ENCODE measurements at regions not wholly inside any gene's neighbourhood (a gene's known extent, or its start where the extent isn't known, plus 50 kb on each side); places are given as distances from the start of the nearest gene placed in this dataset.

DNA sequence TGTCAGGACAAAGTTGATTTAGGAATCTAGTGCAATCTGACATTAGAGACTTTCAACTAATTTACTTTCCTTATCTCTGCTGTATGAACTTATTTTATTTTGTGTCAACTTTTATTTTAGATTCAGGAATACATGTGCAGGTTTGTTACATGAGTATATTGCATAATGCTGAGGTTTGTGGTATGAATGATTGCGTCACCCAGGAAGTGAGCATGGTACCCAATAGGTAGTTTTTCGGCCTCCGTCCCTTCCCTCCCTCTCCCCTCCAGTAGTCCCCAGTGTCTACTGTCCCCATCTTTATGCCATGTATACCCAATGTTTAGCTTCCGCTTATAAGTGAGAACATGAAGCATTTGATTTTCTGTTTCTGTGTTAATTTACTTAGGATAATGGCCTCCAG is 68.7 kb upstream of the TEX13D start:
- no peak overlapping the region for H3K23ac ChIP-seq (ENCODE audit: low read depth, low read length)
- H2AK5ac ChIP-seq (ENCODE audit: low read depth, low read length) = no peak overlapping the region
- TF ChIP-seq CHD1 (IDR thresholded peaks at IDR 0.05; ENCODE audit: low read depth, low read length) = no peak
- TF ChIP-seq CEBPB (IDR thresholded peaks at IDR 0.05; ENCODE audit: low read depth, low read length) = peak; percentile 66
- no peak overlapping the region for H2AK9ac ChIP-seq (replicated peaks; ENCODE audit: low read depth, low read length, poor library complexity)
- BruUV-seq (replicated peaks) = no TSS peak
- H3K27ac ChIP-seq (ENCODE audit: insufficient read depth, low read length) = no peak overlapping the region
- H2BK120ac ChIP-seq (ENCODE audit: low read depth, low read length) = no peak overlapping the region
- H3K27me3 ChIP-seq (ENCODE audit: control insufficient read depth, insufficient read depth, low read length) = no peaks in the 10 kb centered on the region
- no peak overlapping the region for H2BK20ac ChIP-seq (ENCODE audit: low read depth, low read length)
- H4K8ac ChIP-seq (ENCODE audit: low read depth in 2 of 2, low read length in 2 of 2) = no peak overlapping the region
- intact Hi-C loops (cut with micrococcal nuclease) = no loop called here
- DNase-seq (no peak), ATAC-seq (ENCODE audit: low read depth) (no peak)
- no peak overlapping the region for H2BK5ac ChIP-seq (ENCODE audit: low read depth, low read length, poor library complexity, severe bottlenecking)
- no peak overlapping the region for H3K18ac ChIP-seq (ENCODE audit: low read depth, low read length)
- H3K4me1 ChIP-seq (ENCODE audit: control insufficient read depth, insufficient read depth, low read length) = no peaks in the 10 kb centered on the region
- no peaks in the 10 kb centered on the region for H3K9me3 ChIP-seq (ENCODE audit: control insufficient read depth, insufficient read depth, low read length)
- H3K36me3 ChIP-seq (ENCODE audit: control insufficient read depth, insufficient read depth, low read length) = no peaks in the 10 kb centered on the region
- ChIA-PET POLR2A (ENCODE audit: unreplicated experiment) (no interaction called here), CTCF (no interaction called here)
- no peak overlapping the region for H3K4me3 ChIP-seq (ENCODE audit: insufficient read depth, low read depth, low read length)
- no peaks in the 10 kb centered on the region for H3K9me1 ChIP-seq (ENCODE audit: insufficient read depth, low read length)
- no peak overlapping the region for H4K91ac ChIP-seq (ENCODE audit: insufficient read depth, low read depth, low read length)
- WGBS, 2 experiments (ENCODE audit: extremely low coverage in 2 of 2, insufficient read length in 1 of 2) = no CpG with 5 or more reads among the region's 4 CpGs
- no peak overlapping the region for H2AFZ ChIP-seq (replicated peaks; ENCODE audit: low read length, poor library complexity)
- H4K20me1 ChIP-seq (ENCODE audit: insufficient read depth, low read length) = no peaks in the 10 kb centered on the region
- H3K4me2 ChIP-seq (ENCODE audit: low read depth, low read length) = no peak overlapping the region
- no peak overlapping the region for H3K4ac ChIP-seq (ENCODE audit: low read depth, low read length)
- dilution Hi-C loops (cut with HindIII; ENCODE audit: low sequenced_read_pairs, unreplicated experiment) = no loop called here
- H3K14ac ChIP-seq (replicated peaks; ENCODE audit: low read depth, low read length) = no peak overlapping the region
- H3K56ac ChIP-seq (ENCODE audit: extremely low read depth, insufficient read depth, low read length) = no peak overlapping the region
- no peak overlapping the region for H2BK15ac ChIP-seq (ENCODE audit: low read depth, low read length)
- no peak overlapping the region for H3K9ac ChIP-seq (ENCODE audit: low read depth, low read length)
- H4K5ac ChIP-seq (ENCODE audit: low read depth, low read length) = no peak overlapping the region
- in situ Hi-C loops (cut with MboI; ENCODE audit: low sequenced_read_pairs) = no loop called here
- H3K79me1 ChIP-seq (ENCODE audit: low read depth in 1 of 2, low read length in 2 of 2) = no peaks in the 10 kb centered on the region

Data from IMR-90 (cell line).